GM18951 (cell line): ENCODE measurements at regions not wholly inside any gene's neighbourhood (a gene's known extent, or its start where the extent isn't known, plus 50 kb on each side); places are given as distances from the start of the nearest gene placed in this dataset.
"Not testable (repeated sequence)": the region's sequence is repeated elsewhere in the genome, so short reads cannot be mapped to it uniquely, and the experiment has no call there.

Source experiments
- POLR2A ChIP-seq: IDR thresholded peaks from 4 replicates; pipeline ENCODE4 v1.6.1; 2011; ENCODE audit warnings: mild to moderate bottlenecking; ENCODE audit not compliant: insufficient read length, insufficient read depth; ENCODE audit errors: extremely low read depth
- in situ Hi-C: fragments of 300-500 bp; cut with MboI; formaldehyde crosslinking; loops from one replicate; pipeline ENCODE4 v1.12.0; 2022; ENCODE audit warnings: low sequenced_read_pairs, mixed read lengths, inconsistent platforms; ENCODE audit not compliant: unreplicated experiment

DNA sequence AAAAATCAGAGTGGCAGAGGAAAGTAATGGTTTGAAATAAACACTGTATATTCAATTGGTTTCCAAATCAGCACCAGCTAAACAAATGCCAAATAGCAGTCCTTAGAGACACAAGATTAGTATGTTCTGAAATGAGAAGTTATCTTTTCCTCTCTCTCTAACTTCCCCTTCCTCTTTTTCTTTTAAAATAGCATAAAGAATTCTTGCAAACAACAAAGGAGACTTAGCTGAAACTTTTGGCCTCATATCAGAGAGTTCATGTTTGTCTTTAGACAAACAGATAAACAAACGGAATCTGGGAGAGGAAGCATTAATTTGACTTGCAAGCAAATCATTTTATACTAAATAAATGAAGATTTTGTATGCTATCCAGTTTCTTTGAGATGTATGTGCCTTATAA, 399.0 kb downstream of the GBA3 start:
- in situ Hi-C loops, result no loop called here
- no peak for TF ChIP-seq POLR2A

DNA sequence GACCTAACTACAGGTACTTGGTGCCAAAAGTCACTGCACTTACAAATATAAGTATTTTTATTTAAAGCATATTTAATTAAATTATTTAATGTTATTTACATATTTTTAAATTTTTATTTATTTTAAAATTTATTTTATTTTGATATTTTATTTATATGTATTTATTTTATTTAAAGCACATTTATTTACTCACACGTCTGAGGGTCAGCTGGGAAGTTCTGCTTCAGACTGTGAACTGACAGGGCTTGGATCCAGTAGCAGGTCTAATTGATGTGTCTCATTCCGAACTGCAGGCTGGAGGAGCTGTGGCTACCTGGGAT, 392.5 kb downstream of the GBA3 start:
- in situ Hi-C loops, result no loop called here
- TF ChIP-seq POLR2A, result no peak

DNA sequence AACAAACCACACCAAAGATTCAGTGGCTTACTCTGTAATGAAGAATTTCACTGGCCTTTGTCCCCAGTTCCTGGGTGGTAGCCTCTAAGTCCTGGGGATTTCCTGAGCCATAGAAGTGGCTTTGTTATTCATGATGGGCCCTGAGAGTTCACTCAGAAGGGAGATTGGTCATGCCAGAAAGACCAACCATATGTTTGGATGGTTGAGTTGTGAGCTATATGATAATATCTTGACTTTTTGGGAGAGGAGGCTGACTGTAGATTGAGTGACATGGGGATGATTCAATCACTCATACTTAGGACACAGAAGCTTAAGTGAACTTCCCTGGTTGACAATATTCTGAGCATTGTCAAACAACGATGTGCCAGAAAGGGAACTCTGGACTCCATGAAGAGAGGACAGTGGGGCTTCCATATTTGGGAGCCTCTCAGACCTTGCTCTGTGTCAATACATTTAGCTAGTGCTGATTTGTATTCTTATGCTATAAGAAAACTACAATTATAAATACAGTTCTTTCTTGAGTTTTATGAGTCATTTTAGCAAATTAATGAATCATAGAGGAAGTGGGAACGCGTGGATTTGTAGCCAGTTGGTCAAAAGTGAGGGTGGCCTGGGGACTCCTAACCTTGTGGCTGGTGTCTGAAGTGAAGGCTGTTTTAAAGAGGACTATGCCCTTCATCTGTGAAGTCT, 392.0 kb downstream of the GBA3 start:
- in situ Hi-C loops, result no loop called here
- no peak for TF ChIP-seq POLR2A

DNA sequence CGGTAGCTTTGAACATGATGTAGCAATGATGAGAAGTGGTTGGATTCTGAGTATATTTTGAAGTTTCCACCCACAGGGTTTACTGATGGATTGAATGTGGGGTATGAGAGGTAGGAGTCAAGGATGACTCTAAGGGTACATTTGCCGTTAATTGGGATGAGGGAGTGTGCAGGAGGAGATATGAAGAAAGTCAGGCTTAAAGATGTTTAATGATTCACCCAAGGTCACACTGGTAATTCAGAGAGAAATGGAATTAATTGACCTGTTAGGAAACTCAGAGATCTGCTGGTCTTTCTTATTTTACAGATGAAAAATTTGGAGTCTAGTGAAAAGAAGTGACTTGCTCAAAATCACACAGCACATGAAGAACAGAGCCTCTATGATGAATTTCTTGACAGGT, 390.7 kb downstream of the GBA3 start:
- no peak for TF ChIP-seq POLR2A
- in situ Hi-C loops, result no loop called here

DNA sequence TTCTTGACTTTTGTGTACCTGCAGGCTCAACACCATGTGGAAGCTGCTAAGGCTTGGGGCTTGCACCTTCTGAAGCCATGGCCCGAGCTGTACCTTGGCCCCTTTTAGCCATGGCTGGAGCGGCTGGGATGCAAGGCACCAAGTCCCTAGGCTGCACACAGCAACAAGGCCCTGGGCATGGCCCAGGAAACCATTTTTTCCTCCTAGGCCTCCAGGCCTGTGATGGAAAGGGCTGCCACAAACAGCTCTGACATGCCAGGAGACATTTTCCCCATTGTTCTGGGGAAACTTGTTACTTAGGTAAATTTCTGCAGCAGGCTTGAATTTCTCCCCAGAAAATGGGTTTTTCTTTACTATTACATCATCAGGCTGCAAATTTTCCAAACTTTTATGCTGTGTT, 387.4 kb downstream of the GBA3 start:
- in situ Hi-C loops, result not testable (repeated sequence)

DNA sequence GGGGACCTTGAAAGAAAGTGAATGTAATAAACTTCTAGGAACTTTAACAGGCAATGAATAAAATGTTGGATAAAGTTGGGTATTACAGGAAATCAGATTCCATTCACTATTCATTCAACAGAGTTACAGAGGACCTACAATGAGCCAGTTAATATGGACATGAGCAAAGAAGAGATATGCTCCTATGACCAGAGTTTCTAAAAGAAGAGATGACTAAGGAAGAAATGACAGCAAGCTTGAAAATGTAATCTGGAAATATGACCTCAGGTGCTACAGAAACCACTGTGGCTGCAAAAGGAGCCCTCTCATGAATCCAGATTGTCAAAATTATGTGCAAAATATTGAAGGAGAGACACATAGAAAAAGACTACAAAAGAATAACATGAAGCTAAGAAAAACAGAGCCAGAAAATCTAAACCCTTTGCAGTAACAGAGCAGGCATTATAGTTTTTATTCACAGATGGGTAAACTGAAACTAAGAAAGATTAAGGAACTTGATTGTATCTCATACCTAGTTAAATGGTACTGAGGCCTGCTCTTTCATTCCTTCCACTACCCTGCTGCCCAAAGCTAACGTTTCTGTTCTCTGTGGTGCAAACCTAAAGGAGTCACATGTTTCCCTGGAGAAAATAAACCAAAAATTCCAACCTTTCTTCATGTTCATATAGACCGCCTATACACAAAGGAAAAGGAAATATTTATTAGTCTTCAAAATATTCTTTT, 378.3 kb downstream of the GBA3 start:
- TF ChIP-seq POLR2A, result no peak
- in situ Hi-C loops, result no loop called here

DNA sequence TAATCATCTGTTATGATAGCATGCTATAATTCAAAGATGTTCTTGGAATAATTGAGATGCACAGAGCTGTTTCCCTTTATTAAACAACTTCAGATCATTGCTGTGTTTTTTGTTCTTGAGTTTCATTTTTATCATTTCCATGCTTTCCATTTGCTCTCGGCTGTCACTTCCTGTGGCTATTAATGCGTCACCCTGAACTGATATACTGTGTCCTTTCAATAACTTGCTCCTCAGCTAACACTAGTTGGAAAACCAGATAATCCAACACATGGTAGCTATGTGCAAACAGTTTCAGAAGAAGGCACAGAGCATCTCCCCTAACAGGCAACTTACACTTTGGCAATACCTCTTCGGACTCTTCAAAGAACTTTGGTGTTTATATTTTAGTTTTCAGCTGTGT, 376.0 kb downstream of the GBA3 start:
- TF ChIP-seq POLR2A, result no peak
- in situ Hi-C loops, result no loop called here

DNA sequence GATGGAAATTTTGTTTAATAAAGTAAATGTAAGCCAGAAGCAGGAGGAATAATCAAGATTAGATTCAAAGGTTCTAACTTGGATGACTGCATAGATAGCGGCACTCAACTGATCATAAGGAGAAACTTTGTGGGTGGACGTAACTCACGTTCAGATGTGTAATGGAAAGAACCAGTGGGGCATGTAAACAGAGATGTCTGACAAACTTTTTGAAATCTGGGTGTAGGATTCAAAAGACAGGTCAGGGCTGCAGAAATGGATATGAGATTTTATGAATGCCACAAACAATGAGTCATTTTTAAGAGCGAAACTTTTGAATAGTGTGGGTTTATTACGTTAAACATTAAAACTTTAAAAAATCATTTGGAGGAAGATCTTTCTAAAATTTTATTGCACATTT, 375.6 kb downstream of the GBA3 start:
- no peak for TF ChIP-seq POLR2A
- in situ Hi-C loops, result no loop called here

DNA sequence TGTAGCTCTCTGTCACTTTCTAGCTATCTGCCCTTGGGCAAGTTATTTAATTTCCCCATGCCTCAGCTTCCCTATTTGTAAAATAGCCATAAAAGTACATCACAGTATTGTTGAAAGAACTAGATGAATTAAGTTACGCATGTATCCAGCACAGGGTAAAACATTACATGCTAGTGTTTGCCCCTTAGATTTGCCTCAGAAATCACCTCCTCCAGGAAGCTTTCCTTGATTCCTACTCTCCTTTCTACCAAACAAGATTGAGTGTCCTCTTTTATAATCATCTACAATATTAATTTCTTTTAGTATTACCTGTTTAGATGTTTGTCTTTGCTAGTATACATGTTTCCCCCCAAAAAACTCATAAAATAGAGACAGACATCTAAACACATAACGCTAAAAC, 369.5 kb downstream of the GBA3 start:
- TF ChIP-seq POLR2A, result no peak
- in situ Hi-C loops, result no loop called here

DNA sequence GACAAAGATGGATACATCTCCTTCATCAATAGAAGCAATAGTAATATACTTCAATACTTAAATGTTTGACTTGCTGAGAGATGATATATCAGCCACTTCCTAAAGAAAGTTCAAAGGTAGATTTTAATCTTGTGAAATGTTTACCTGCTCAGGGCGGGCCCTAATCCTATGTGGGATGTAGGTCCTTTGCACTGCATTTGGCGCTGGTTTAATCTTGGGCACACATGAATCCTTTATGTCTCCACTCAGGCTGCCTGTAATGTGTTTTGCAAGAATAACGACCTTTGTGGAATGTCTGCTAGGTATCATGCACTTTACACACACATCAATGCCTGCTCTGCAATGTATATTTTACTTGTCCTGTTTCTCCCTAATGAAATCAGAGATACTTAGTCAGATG, 368.7 kb downstream of the GBA3 start:
- TF ChIP-seq POLR2A, result no peak
- in situ Hi-C loops, result no loop called here

DNA sequence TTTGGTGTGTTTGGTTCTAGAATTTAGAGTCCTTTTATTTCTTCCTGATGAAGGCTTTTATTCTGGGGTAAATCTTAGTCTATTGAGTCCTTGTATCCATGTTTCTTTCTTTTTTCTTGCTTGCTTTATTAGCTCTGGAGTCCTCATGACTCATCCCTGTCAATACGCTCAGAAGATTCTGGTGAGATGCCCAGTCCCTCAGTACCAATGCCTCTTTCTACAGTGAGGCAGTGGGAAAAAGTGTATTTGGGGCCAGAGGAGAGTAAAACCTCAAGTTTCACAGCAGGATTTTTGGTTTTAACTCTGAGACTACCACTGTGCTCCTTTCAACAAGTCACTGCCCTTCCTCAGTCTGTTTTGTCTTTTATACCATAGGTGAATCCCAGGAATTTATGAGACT, 368.0 kb downstream of the GBA3 start:
- no peak for TF ChIP-seq POLR2A
- in situ Hi-C loops, result no loop called here

DNA sequence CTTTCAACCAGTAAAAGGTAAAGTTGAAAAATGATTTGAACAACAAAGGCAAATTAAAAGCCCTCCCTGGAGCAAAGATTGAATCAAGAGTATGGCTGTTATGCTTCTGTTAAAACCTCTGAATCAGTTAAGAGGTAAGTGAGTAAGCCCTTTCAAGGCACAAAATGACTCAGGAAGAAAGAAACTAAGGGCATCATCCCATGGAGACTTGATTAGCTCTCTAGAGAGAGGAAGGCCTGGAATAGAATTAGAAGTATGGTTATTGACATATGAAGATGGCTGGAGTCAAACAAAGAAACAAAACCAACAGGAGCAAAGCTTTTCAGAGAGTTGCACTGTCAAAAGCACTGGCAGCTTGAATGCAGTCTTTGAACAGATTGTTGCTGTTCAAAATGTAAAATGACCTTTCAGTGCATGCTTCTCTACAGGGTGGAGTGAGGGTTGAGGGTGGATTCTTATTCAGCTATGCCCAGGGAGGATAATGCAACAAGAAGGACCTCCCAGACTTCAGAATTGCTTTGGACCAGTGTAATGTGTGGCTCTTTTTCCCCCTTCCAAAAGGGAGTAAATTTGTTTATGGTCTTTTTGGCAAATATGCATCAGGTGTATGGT, 365.5 kb downstream of the GBA3 start:
- in situ Hi-C loops, result no loop called here

DNA sequence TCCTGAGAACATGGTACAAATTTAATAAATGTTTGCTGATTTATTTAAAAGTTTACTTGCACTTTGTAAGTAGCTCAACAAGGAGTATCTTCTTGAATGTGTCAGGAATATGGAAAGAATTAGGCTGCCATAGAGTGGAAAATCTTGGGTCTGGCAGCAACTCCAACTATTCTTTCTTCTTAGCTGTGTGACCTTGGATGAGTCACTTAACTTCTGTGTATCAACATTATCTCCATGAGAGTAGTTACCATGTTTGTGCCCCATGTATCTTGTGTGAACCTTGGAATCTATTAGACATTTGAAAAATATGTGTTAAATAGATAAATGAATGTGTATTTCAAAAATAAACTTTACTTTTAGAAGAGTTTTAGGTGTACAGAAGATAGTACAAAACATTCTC, 348.8 kb downstream of the GBA3 start:
- in situ Hi-C loops, result no loop called here
- TF ChIP-seq POLR2A, result no peak

More for the DNA sequence above, 365.5 kb downstream of the GBA3 start:
- no peak for TF ChIP-seq POLR2A

DNA sequence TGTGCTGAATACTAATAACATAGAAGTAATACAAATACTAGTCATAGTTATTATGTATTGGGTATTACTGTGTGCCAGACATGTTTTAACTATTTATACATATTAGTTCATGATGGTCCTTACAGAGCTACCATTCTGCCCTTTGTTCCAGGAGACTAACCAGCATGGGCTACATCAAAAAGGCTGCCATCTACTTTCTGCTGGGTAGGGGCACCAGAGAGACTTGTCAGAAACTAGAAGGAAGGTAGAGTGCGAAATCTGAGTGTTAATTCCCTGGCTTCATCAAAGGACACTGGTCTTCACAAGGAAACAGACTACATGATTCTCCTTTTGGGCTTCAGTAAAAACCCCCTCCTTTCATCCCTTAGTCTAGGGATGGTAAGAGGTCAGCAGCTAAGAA, 347.8 kb downstream of the GBA3 start:
- in situ Hi-C loops, result no loop called here
- no peak for TF ChIP-seq POLR2A
